A549 (cell line): ENCODE measurements at regions not wholly inside any gene's neighbourhood (a gene's known extent, or its start where the extent isn't known, plus 50 kb on each side); places are given as distances from the start of the nearest gene placed in this dataset.

Experiments
- ATAC-seq, 2 experiments: fragments of 200-7000 bp in 1 of 2; fragments of >200 bp in 1 of 2; cut with Nextera tagmentation in 1 of 2; cut with Tn5 transposase in 1 of 2; 3 replicates each; pipeline versions ENCODE4 v1.8.0 to v1.9.1; 2018 to 2020; ENCODE audit warnings: mild to moderate bottlenecking in 1 of 2, moderate library complexity in 1 of 2
- CTCF ChIA-PET: fragments of 300-600 bp; sonication (Branson Sonifier 250); formaldehyde crosslinking; extraction: SDS; loops from one replicate; lab custom pipeline; 2021; ENCODE audit warnings: antibody characterized with exemption, inconsistent platforms; lab: Yijun Ruan, JAX
- POLR2A ChIA-PET: fragments of 350-600 bp; formaldehyde crosslinking; extraction: SDS; loops from one replicate; lab custom pipeline; 2021; ENCODE audit warnings: antibody characterized with exemption, inconsistent platforms; lab: Yijun Ruan, JAX
- DNase-seq, 2 experiments: peaks; one replicate each; pipeline versions ENCODE4 v3.0.0 to v3.0.0-alpha.2; 2011 to 2016; ENCODE audit warnings: low read depth in 1 of 2, low spot score in 1 of 2
- FAIRE-seq: peaks from 2 replicates; lab custom pipeline; 2011; peaks lifted over from hg19 to GRCh38; lab: Jason Lieb, UNC
- H3K27ac ChIP-seq, 2 experiments: fragments of >200 bp; sonication (Bioruptor Twin); formaldehyde crosslinking; 3 replicates each; pipeline ENCODE4 v1.5.1; 2016 to 2017
- H3K4me1 ChIP-seq: fragments of >200 bp; sonication (Bioruptor Twin); formaldehyde crosslinking; 3 replicates; pipeline ENCODE4 v1.6.1; 2016
- H3K4me2 ChIP-seq: fragments of >200 bp; sonication (Bioruptor Twin); formaldehyde crosslinking; 3 replicates; pipeline ENCODE4 v1.6.1; 2016
- H3K4me3 ChIP-seq: fragments of >200 bp; sonication (Bioruptor Twin); formaldehyde crosslinking; 3 replicates; pipeline ENCODE4 v1.5.1; 2016
- H3K9me3 ChIP-seq: fragments of >200 bp; sonication (Bioruptor Twin); formaldehyde crosslinking; 3 replicates; pipeline ENCODE4 v1.6.1; 2016
- BCL3 ChIP-seq: fragments of >200 bp; sonication (Bioruptor Twin); formaldehyde crosslinking; IDR thresholded peaks from 3 replicates; pipeline ENCODE4 v1.6.1; 2016
- BHLHE40 ChIP-seq: IDR thresholded peaks from 2 replicates; pipeline ENCODE4 v1.6.1; 2012; ENCODE audit warnings: low read depth, low read length, inconsistent platforms
- CBX8 ChIP-seq: fragments of 200-600 bp; sonication (generic); IDR thresholded peaks from 2 replicates; pipeline ENCODE4 v1.6.1; 2016
- CEBPB ChIP-seq, 2 experiments: fragments of >200 bp in 1 of 2; sonication (Bioruptor Twin) in 1 of 2; formaldehyde crosslinking in 1 of 2; IDR thresholded peaks; 2 replicates each; pipeline ENCODE4 v1.6.1; 2012 to 2016
- CHD4 ChIP-seq: fragments of 200-600 bp; sonication (generic); IDR thresholded peaks from 2 replicates; pipeline ENCODE4 v1.6.1; 2016; ENCODE audit warnings: antibody characterized with exemption, mild to moderate bottlenecking, borderline replicate concordance
- EHMT2 ChIP-seq: fragments of 200-600 bp; sonication (generic); IDR thresholded peaks from 2 replicates; pipeline ENCODE4 v1.6.1; 2016; ENCODE audit warnings: antibody characterized with exemption, low read depth, mild to moderate bottlenecking, moderate library complexity
- ESRRA ChIP-seq: fragments of 150-350 bp; IDR thresholded peaks from 2 replicates; pipeline ENCODE4 v1.6.1; 2014; ENCODE audit warnings: mild to moderate bottlenecking, low read length, borderline replicate concordance
- FOXS1 ChIP-seq: fragments of 250-450 bp; sonication (Bioruptor Pico); IDR thresholded peaks from 2 replicates; pipeline ENCODE4 v1.5.0; 2020; ENCODE audit warnings: mild to moderate bottlenecking, moderate library complexity
- HDAC2 ChIP-seq: fragments of 200-600 bp; sonication (generic); IDR thresholded peaks from 2 replicates; pipeline ENCODE4 v1.6.1; 2016
- HOXA7 ChIP-seq: fragments of 250-450 bp; sonication (Bioruptor Pico); IDR thresholded peaks from 2 replicates; pipeline ENCODE4 v1.5.0; 2020; ENCODE audit warnings: mild to moderate bottlenecking, moderate library complexity
- HOXB13 ChIP-seq: fragments of 250-450 bp; sonication (Bioruptor Pico); IDR thresholded peaks from 2 replicates; pipeline ENCODE4 v1.5.0; 2020; ENCODE audit warnings: low read depth, mild to moderate bottlenecking, moderate library complexity
- JUN ChIP-seq, 2 experiments: fragments of >200 bp; sonication (Bioruptor Twin); formaldehyde crosslinking; IDR thresholded peaks; 2 replicates in 1 of 2; 3 replicates in 1 of 2; pipeline ENCODE4 v1.6.1; 2016 to 2017
- JUNB ChIP-seq: fragments of >200 bp; sonication (Bioruptor Twin); formaldehyde crosslinking; IDR thresholded peaks from 2 replicates; pipeline ENCODE4 v1.6.1; 2016
- MAZ ChIP-seq: fragments of 150-350 bp; IDR thresholded peaks from 2 replicates; pipeline ENCODE4 v1.6.1; 2014; ENCODE audit warnings: antibody characterized with exemption, low read depth, low read length, borderline replicate concordance
- NPAS2 ChIP-seq: fragments of 250-450 bp; sonication (Bioruptor Pico); IDR thresholded peaks from 2 replicates; pipeline ENCODE4 v1.8.0; 2022; ENCODE audit warnings: mild to moderate bottlenecking, moderate library complexity, borderline replicate concordance
- PHF8 ChIP-seq: fragments of 200-600 bp; sonication (generic); IDR thresholded peaks from 2 replicates; pipeline ENCODE4 v1.6.1; 2016; ENCODE audit warnings: low read depth, mild to moderate bottlenecking, antibody characterized with exemption, moderate library complexity, borderline replicate concordance
- POLR2A ChIP-seq: IDR thresholded peaks from 2 replicates; pipeline ENCODE4 v1.6.1; 2012; ENCODE audit warnings: mild to moderate bottlenecking, low read length
- POLR2AphosphoS2 ChIP-seq: conservative IDR thresholded peaks from 2 replicates; pipeline ENCODE4 v1.6.1; 2012; ENCODE audit warnings: low read length, improper control_type of control experiment, inconsistent platforms
- REST ChIP-seq: fragments of 200-600 bp; sonication (generic); IDR thresholded peaks from 2 replicates; pipeline ENCODE4 v1.6.1; 2016; ENCODE audit warnings: antibody characterized with exemption, mild to moderate bottlenecking, moderate library complexity
- RNF2 ChIP-seq: fragments of 200-600 bp; sonication (generic); IDR thresholded peaks from 2 replicates; pipeline ENCODE4 v1.6.1; 2016; ENCODE audit warnings: low read depth, mild to moderate bottlenecking, antibody characterized with exemption, moderate library complexity, borderline replicate concordance
- TFCP2L1 ChIP-seq: fragments of 250-450 bp; sonication (Bioruptor Pico); IDR thresholded peaks from 2 replicates; pipeline ENCODE4 v1.5.0; 2021; ENCODE audit warnings: mild to moderate bottlenecking
- ZC3H11A ChIP-seq: fragments of 450-650 bp; IDR thresholded peaks from 2 replicates; pipeline ENCODE4 v1.6.1; 2014; ENCODE audit warnings: antibody characterized with exemption, mild to moderate bottlenecking
- ZSCAN20 ChIP-seq: fragments of 250-450 bp; sonication (Bioruptor Pico); IDR thresholded peaks from 2 replicates; pipeline ENCODE4 v1.8.0; 2022; ENCODE audit warnings: mild to moderate bottlenecking, moderate library complexity
- WGBS: methylation state at CpG from one replicate; pipeline ENCODE4 v1.1.6; 2017; ENCODE audit errors: missing lambda C conversion rate; 5-methylcytosine and 5-hydroxymethylcytosine counted together
- TF ChIP-seq, protein P1 (sequence below): fragments of >200 bp; sonication (Bioruptor Twin); formaldehyde crosslinking; IDR thresholded peaks from 2 replicates; pipeline ENCODE4 v1.6.1; 2016
- TF ChIP-seq, protein P2 (sequence below): fragments of 150-350 bp; IDR thresholded peaks from 2 replicates; pipeline ENCODE4 v1.6.1; 2014; ENCODE audit warnings: low read depth, mild to moderate bottlenecking, low read length
- TF ChIP-seq, protein P3 (sequence below): fragments of 250-450 bp; sonication (Bioruptor Pico); IDR thresholded peaks from 2 replicates; pipeline ENCODE4 v1.5.0; 2021; ENCODE audit warnings: mild to moderate bottlenecking, moderate library complexity, borderline replicate concordance

- no peak overlapping the region for H3K4me3 ChIP-seq
- H3K9me3 ChIP-seq = no peaks in the 10 kb centered on the region
- no peaks in the 10 kb centered on the region for H3K4me1 ChIP-seq
- H3K27ac ChIP-seq = no peak overlapping the region
- TF ChIP-seq HDAC2 (no peak), ZC3H11A (no peak), CHD4 (no peak), POLR2A (no peak), FOXS1 (no peak), HOXA7 (CRISPR knock-in tag) (no peak), RNF2 (no peak), JUN (IDR thresholded peaks at IDR 0.05) (no peak), TFCP2L1 (CRISPR knock-in tag) (no peak), HOXB13 (CRISPR knock-in tag) (no peak), ZSCAN20 (no peak), JUNB (no peak)
- TF ChIP-seq, protein P1, sequence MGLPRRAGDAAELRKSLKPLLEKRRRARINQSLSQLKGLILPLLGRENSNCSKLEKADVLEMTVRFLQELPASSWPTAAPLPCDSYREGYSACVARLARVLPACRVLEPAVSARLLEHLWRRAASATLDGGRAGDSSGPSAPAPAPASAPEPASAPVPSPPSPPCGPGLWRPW = no peak
- TF ChIP-seq, protein P2, sequence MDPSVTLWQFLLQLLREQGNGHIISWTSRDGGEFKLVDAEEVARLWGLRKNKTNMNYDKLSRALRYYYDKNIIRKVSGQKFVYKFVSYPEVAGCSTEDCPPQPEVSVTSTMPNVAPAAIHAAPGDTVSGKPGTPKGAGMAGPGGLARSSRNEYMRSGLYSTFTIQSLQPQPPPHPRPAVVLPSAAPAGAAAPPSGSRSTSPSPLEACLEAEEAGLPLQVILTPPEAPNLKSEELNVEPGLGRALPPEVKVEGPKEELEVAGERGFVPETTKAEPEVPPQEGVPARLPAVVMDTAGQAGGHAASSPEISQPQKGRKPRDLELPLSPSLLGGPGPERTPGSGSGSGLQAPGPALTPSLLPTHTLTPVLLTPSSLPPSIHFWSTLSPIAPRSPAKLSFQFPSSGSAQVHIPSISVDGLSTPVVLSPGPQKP = no peak
- TF ChIP-seq, all 56 proteins: peak for 0
- ATAC-seq (no peak), FAIRE-seq (peak; percentile 88), DNase-seq (no peak)
- 0% methylated on average over 2 of the region's 3 CpGs for WGBS
- ChIA-PET POLR2A (no interaction called here), CTCF (no interaction called here)
- no peak overlapping the region for H3K4me2 ChIP-seq
These were observed 161.8 kb downstream of the FAM47A start for GRCh38 chrX:33970028-33970967.

DNA sequence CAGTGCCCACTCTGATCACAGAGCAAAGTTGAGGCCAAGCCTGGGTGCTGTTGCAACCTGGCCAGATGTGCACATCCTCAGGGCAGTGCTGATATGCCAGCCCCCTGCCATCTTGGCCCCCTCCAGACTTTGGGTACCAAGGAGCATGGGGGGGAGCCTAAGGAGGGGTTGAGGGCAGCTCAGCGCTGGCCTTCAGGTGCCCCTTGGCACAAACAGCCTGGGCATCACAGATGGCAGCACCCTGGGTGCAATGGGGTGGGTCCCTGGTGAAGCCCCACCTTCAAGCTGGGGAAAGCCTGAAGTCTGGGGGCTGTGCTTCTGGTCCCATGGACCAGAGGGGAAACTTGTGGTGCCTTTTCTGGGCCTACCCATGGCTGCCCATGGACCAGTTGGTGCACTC lies 163.0 kb downstream of the FAM47A start:
- DNase-seq = no peak
- Histone ChIP-seq H3K4me2 (no peak overlapping the region), H3K4me1 (no peaks in the 10 kb centered on the region), H3K9me3 (no peaks in the 10 kb centered on the region)
- CTCF ChIA-PET = no interaction called here
- TF ChIP-seq PHF8 (no peak), RNF2 (no peak), ZC3H11A (no peak), ESRRA (no peak), POLR2A (no peak), HOXA7 (CRISPR knock-in tag) (no peak), CHD4 (no peak), CBX8 (no peak), BHLHE40 (no peak), CEBPB (IDR thresholded peaks at IDR 0.05) (no peak), EHMT2 (no peak)
- TF ChIP-seq, protein P3, sequence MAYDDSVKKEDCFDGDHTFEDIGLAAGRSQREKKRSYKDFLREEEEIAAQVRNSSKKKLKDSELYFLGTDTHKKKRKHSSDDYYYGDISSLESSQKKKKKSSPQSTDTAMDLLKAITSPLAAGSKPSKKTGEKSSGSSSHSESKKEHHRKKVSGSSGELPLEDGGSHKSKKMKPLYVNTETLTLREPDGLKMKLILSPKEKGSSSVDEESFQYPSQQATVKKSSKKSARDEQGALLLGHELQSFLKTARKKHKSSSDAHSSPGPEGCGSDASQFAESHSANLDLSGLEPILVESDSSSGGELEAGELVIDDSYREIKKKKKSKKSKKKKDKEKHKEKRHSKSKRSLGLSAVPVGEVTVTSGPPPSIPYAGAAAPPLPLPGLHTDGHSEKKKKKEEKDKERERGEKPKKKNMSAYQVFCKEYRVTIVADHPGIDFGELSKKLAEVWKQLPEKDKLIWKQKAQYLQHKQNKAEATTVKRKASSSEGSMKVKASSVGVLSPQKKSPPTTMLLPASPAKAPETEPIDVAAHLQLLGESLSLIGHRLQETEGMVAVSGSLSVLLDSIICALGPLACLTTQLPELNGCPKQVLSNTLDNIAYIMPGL (CRISPR knock-in tag) = no peak
- TF ChIP-seq, all 56 proteins: peak for 0
- no CpG with 5 or more reads among the region's 1 CpG for WGBS
- H3K4me3 ChIP-seq = no peak overlapping the region
- H3K27ac ChIP-seq = no peak overlapping the region
- FAIRE-seq = no peak
- ATAC-seq = no peak
- POLR2A ChIA-PET = no interaction called here

DNA sequence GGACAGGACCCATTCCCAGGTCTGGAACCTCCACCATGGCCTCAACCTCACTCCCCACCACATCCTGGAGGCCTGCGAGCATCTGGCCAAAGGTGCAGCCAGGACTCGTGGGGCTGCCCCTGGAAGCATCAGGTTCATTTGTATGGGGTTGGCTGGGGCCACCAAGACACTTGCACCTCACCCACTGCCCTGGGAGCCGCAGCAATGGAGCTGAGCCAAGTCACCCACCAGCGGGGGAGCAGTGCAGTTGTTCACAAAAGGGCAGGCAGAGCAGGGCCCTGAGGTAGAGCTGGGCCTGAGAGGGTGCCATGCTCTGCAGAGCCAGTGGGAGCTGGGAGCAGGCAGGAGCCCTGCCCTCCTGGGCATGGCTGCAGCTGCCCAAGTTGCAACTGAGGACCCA lies 163.5 kb downstream of the FAM47A start:
- Histone ChIP-seq H3K9me3 (no peaks in the 10 kb centered on the region), H3K4me3 (no peak overlapping the region), H3K4me2 (no peak overlapping the region), H3K4me1 (no peaks in the 10 kb centered on the region), H3K27ac (no peak overlapping the region)
- TF ChIP-seq REST = no peak
- no peak for TF ChIP-seq BCL3
- TF ChIP-seq MAZ = no peak
- no peak for TF ChIP-seq POLR2AphosphoS2
- no peak for TF ChIP-seq NPAS2 (CRISPR knock-in tag)
- no peak for FAIRE-seq
- POLR2A ChIA-PET = no interaction called here
- WGBS = no CpG with 5 or more reads among the region's 4 CpGs
- no peak for DNase-seq
- CTCF ChIA-PET = no interaction called here
- no peak for ATAC-seq
